ENCODE measurements at regions not wholly inside any gene's neighbourhood (a gene's known extent, or its start where the extent isn't known, plus 50 kb on each side); places are given as distances from the start of the nearest gene placed in this dataset.

GRCh38 chr18:41543815-41544214 lies 411.2 kb upstream of the PIK3C3 start:
- Histone ChIP-seq H3K4me3 (replicated peaks in 1 of 3; ENCODE audit: insufficient read depth in 1 of 3, low read depth in 1 of 3, low read length in 3 of 3) (no peak overlapping the region), H3K27ac (ENCODE audit: insufficient read depth, low read depth, low read length) (no peak overlapping the region), H3K4me1 (ENCODE audit: control insufficient read depth, extremely low read depth, insufficient read depth, low read length) (no peaks in the 10 kb centered on the region), H3K27me3 (ENCODE audit: control insufficient read depth in 2 of 2, insufficient read depth in 2 of 2, low read length in 2 of 2) (no peaks in the 10 kb centered on the region), H3K9me1 (replicated peaks; ENCODE audit: control insufficient read depth, extremely low read depth, insufficient read depth, low read length) (no peaks in the 10 kb centered on the region), H3K79me2 (ENCODE audit: control insufficient read depth, insufficient read depth, low read length) (no peaks in the 10 kb centered on the region), H2AFZ (ENCODE audit: low read depth, low read length) (no peak overlapping the region), H3K4me2 (ENCODE audit: insufficient read depth, low read length) (no peak overlapping the region), H3K9me3 (replicated peaks; ENCODE audit: control insufficient read depth, insufficient read depth, low read length) (no peaks in the 10 kb centered on the region), H4K20me1 (replicated peaks; ENCODE audit: control insufficient read depth, extremely low read depth, insufficient read depth, low read length) (no peaks in the 10 kb centered on the region), H3K36me3 (ENCODE audit: control insufficient read depth in 2 of 2, extremely low read depth in 1 of 2, insufficient read depth in 2 of 2, low read length in 2 of 2) (no peaks in the 10 kb centered on the region), H3K9ac (replicated peaks; ENCODE audit: extremely low read depth, insufficient read depth, low read length) (no peak overlapping the region)
- POLR2A ChIA-PET, result no interaction called here
- dilution Hi-C loops (cut with MboI; ENCODE audit: extremely low pct_ligation_motif_present, low sequenced_read_pairs) (no loop called here), intact Hi-C loops (cut with micrococcal nuclease) (no loop called here)
- no TSS peak for BruUV-seq (replicated peaks)
- FAIRE-seq (no peak), DNase-seq (ENCODE audit: low read depth, low spot score) (no peak)
- no peak for TF ChIP-seq CTCF (IDR thresholded peaks at IDR 0.05; ENCODE audit: extremely low read depth in 1 of 2, insufficient read depth in 1 of 2, low read depth in 1 of 2, low read length in 2 of 2)
- TF ChIP-seq MAX (IDR thresholded peaks at IDR 0.05; ENCODE audit: insufficient read depth, insufficient read length), result no peak
- TF ChIP-seq JUN (IDR thresholded peaks at IDR 0.05; ENCODE audit: borderline replicate concordance, insufficient read depth, insufficient read length, low read depth), result no peak
- no peak for TF ChIP-seq MYC (IDR thresholded peaks at IDR 0.05; ENCODE audit: low read depth, low read length)
- TF ChIP-seq GATA2 (IDR thresholded peaks at IDR 0.05; ENCODE audit: insufficient read depth, insufficient read length, low read depth, low read length), result no peak
- no peak for TF ChIP-seq POLR2AphosphoS5 (IDR thresholded peaks at IDR 0.05; ENCODE audit: insufficient read depth, low read depth, low read length)
- no peak for TF ChIP-seq POLR2A (IDR thresholded peaks at IDR 0.05; ENCODE audit: low read depth, low read length)
- TF ChIP-seq EZH2 (IDR thresholded peaks at IDR 0.05; ENCODE audit: borderline replicate concordance, low read depth, low read length, severe bottlenecking), result no peak
- TF ChIP-seq FOS (IDR thresholded peaks at IDR 0.05; ENCODE audit: borderline replicate concordance, insufficient read depth, low read length), result no peak
- CTCF ChIA-PET, result no interaction called here

Data from endothelial cell of umbilical vein (primary cell).